ENCODE measurements at regions not wholly inside any gene's neighbourhood (a gene's known extent, or its start where the extent isn't known, plus 50 kb on each side); places are given as distances from the start of the nearest gene placed in this dataset.
"Not testable (repeated sequence)": the region's sequence is repeated elsewhere in the genome, so short reads cannot be mapped to it uniquely, and the experiment has no call there.

DNA sequence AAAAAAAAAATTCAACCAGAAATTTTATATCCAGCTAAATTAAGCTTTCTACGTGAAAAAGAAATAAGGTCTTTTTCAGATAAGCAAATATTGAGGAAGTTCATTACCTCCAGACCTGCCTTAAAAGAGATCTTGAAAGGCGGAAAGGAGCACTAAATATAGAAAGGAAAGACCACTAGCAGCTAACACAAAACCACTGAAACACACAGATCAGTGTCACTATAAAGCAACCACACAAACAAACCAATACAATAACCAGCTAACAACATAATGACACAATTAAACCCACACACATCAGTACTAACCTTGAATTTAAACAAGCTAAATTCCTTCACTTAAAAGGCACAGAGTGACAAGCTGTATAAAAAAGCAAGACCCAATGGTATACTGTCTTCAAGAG, 958.3 kb downstream of the TSN start:
- Histone ChIP-seq H3K4me2 (ENCODE audit: insufficient read depth, low read length) (no peak overlapping the region), H3K4me1 (replicated peaks in 1 of 2; ENCODE audit: control insufficient read depth in 2 of 2, insufficient read depth in 2 of 2, low read length in 2 of 2) (no peaks in the 10 kb centered on the region), H3K4me3 (no peak overlapping the region), H3K27ac (ENCODE audit: extremely low read depth, low read depth, low read length) (no peak overlapping the region), H3K9ac (ENCODE audit: insufficient read depth in 1 of 2, low read depth in 2 of 2, low read length in 2 of 2) (no peak overlapping the region), H4K20me1 (replicated peaks; ENCODE audit: control insufficient read depth, insufficient read depth, low read length) (no peaks in the 10 kb centered on the region), H3K79me2 (ENCODE audit: control insufficient read depth, insufficient read depth, low read length) (no peaks in the 10 kb centered on the region), H3K27me3 (ENCODE audit: control insufficient read depth in 2 of 2, insufficient read depth in 2 of 2, low read length in 2 of 2) (no peaks in the 10 kb centered on the region), H2AFZ (ENCODE audit: low read depth, low read length) (no peak overlapping the region), H3K9me3 (replicated peaks; ENCODE audit: control insufficient read depth, insufficient read depth, low read depth, low read length) (no peaks in the 10 kb centered on the region; the same call in 1 of the 2 replicates), H3K36me3 (ENCODE audit: control insufficient read depth, insufficient read depth, low read length) (no peaks in the 10 kb centered on the region), H3K9me1 (ENCODE audit: control insufficient read depth, insufficient read depth, low read length) (no peaks in the 10 kb centered on the region)
- ChIA-PET POLR2A (no interaction called here), CTCF (ENCODE audit: low intra/inter-chr PET ratio) (no interaction called here)
- in situ Hi-C loops (cut with MboI) (no loop called here), intact Hi-C loops (cut with micrococcal nuclease) (no loop called here)
- TF ChIP-seq, protein P1, sequence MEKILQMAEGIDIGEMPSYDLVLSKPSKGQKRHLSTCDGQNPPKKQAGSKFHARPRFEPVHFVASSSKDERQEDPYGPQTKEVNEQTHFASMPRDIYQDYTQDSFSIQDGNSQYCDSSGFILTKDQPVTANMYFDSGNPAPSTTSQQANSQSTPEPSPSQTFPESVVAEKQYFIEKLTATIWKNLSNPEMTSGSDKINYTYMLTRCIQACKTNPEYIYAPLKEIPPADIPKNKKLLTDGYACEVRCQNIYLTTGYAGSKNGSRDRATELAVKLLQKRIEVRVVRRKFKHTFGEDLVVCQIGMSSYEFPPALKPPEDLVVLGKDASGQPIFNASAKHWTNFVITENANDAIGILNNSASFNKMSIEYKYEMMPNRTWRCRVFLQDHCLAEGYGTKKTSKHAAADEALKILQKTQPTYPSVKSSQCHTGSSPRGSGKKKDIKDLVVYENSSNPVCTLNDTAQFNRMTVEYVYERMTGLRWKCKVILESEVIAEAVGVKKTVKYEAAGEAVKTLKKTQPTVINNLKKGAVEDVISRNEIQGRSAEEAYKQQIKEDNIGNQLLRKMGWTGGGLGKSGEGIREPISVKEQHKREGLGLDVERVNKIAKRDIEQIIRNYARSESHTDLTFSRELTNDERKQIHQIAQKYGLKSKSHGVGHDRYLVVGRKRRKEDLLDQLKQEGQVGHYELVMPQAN (IDR thresholded peaks at IDR 0.05; ENCODE audit: borderline replicate concordance) = no peak
- TF ChIP-seq SOX6 (IDR thresholded peaks at IDR 0.05) (no peak), CXXC5 (CRISPR knock-in tag; IDR thresholded peaks at IDR 0.05) (no peak)
- TF ChIP-seq, protein P2, sequence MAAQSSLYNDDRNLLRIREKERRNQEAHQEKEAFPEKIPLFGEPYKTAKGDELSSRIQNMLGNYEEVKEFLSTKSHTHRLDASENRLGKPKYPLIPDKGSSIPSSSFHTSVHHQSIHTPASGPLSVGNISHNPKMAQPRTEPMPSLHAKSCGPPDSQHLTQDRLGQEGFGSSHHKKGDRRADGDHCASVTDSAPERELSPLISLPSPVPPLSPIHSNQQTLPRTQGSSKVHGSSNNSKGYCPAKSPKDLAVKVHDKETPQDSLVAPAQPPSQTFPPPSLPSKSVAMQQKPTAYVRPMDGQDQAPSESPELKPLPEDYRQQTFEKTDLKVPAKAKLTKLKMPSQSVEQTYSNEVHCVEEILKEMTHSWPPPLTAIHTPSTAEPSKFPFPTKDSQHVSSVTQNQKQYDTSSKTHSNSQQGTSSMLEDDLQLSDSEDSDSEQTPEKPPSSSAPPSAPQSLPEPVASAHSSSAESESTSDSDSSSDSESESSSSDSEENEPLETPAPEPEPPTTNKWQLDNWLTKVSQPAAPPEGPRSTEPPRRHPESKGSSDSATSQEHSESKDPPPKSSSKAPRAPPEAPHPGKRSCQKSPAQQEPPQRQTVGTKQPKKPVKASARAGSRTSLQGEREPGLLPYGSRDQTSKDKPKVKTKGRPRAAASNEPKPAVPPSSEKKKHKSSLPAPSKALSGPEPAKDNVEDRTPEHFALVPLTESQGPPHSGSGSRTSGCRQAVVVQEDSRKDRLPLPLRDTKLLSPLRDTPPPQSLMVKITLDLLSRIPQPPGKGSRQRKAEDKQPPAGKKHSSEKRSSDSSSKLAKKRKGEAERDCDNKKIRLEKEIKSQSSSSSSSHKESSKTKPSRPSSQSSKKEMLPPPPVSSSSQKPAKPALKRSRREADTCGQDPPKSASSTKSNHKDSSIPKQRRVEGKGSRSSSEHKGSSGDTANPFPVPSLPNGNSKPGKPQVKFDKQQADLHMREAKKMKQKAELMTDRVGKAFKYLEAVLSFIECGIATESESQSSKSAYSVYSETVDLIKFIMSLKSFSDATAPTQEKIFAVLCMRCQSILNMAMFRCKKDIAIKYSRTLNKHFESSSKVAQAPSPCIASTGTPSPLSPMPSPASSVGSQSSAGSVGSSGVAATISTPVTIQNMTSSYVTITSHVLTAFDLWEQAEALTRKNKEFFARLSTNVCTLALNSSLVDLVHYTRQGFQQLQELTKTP (IDR thresholded peaks at IDR 0.05; ENCODE audit: low read depth in 1 of 2, partially characterized antibody in 2 of 2) = no peak
- TF ChIP-seq, protein P3, sequence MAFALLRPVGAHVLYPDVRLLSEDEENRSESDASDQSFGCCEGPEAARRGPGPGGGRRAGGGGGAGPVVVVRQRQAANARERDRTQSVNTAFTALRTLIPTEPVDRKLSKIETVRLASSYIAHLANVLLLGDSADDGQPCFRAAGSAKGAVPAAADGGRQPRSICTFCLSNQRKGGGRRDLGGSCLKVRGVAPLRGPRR (CRISPR knock-in tag; IDR thresholded peaks at IDR 0.05) = no peak
- DNase-seq (ENCODE audit: extremely low read depth in 1 of 4, low spot score in 3 of 4) (no peak), ATAC-seq (no peak), FAIRE-seq (no peak)
- BruUV-seq (replicated peaks) = no TSS peak
- 0% methylated on average over 2 of the region's 2 CpGs for WGBS (ENCODE audit: insufficient coverage, low coverage, missing lambda C conversion rate)

DNA sequence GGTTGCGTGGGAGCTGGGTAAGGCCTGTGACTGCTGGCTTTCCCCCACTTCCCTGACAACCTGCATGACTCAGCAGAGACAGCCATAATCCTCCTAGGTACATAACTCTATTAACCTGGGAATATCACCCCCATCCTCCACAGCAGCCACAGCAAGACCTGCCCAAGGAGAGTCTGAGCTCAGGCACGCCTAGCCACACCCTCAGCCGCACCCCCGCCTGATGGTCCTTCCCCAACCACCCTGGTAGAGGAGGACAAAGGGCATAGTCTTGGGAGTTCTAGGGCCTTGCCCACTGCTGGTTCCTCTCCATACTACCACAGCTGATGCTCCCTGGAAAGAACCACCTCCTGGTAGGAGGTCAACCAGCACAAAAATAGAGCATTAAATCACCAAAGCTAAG, 965.4 kb downstream of the TSN start:
- H3K9me3 ChIP-seq (replicated peaks; ENCODE audit: control insufficient read depth, insufficient read depth, low read depth, low read length); H3K4me2 ChIP-seq (ENCODE audit: insufficient read depth, low read length); in situ Hi-C loops (cut with MboI); CTCF ChIA-PET (ENCODE audit: low intra/inter-chr PET ratio); H3K4me3 ChIP-seq; ATAC-seq; H3K27me3 ChIP-seq (ENCODE audit: control insufficient read depth in 2 of 2, insufficient read depth in 2 of 2, low read length in 2 of 2); H3K4me1 ChIP-seq (replicated peaks in 1 of 2; ENCODE audit: control insufficient read depth in 2 of 2, insufficient read depth in 2 of 2, low read length in 2 of 2); H3K27ac ChIP-seq (ENCODE audit: extremely low read depth, low read depth, low read length); intact Hi-C loops (cut with micrococcal nuclease); H3K9me1 ChIP-seq (ENCODE audit: control insufficient read depth, insufficient read depth, low read length); DNase-seq (ENCODE audit: extremely low read depth in 1 of 4, low spot score in 3 of 4); BruUV-seq (replicated peaks); H3K36me3 ChIP-seq (ENCODE audit: control insufficient read depth, insufficient read depth, low read length); POLR2A ChIA-PET; H3K9ac ChIP-seq (ENCODE audit: insufficient read depth in 1 of 2, low read depth in 2 of 2, low read length in 2 of 2); H2AFZ ChIP-seq (ENCODE audit: low read depth, low read length); H4K20me1 ChIP-seq (replicated peaks; ENCODE audit: control insufficient read depth, insufficient read depth, low read length); H3K79me2 ChIP-seq (ENCODE audit: control insufficient read depth, insufficient read depth, low read length); FAIRE-seq: not testable (repeated sequence)
- 0% methylated on average over 4 of the region's 4 CpGs for WGBS (ENCODE audit: insufficient coverage, low coverage, missing lambda C conversion rate)
